HCT116 (cell line): ENCODE measurements at regions not wholly inside any gene's neighbourhood (a gene's known extent, or its start where the extent isn't known, plus 50 kb on each side); places are given as distances from the start of the nearest gene placed in this dataset.

Source experiments
- ATAC-seq: fragments of 200-7000 bp; cut with Tn5 transposase; 2 replicates; pipeline ENCODE4 v1.9.1; 2020; ENCODE audit warnings: mild to moderate bottlenecking, moderate library complexity
- BruUV-seq: library from RNA; stranded (reverse); fragments of 400-500 nt; replicated peaks from 2 replicates; lab custom pipeline; 2021; lab: Mats Ljungman, UMichigan
- CTCF ChIA-PET: fragments of 300-600 bp; sonication (Branson Sonifier 250); formaldehyde crosslinking; loops from one replicate; lab custom pipeline; 2021; ENCODE audit warnings: antibody characterized with exemption; lab: Charles Lee
- POLR2A ChIA-PET: fragments of 300-600, 350-600 bp; sonication (Branson Sonifier 250); formaldehyde crosslinking; loops from one replicate; lab custom pipeline; 2021; ENCODE audit warnings: antibody characterized with exemption; lab: Charles Lee
- RAD21 ChIA-PET, 2 experiments: fragments of 300-600 bp; sonication (Branson Sonifier 250); formaldehyde crosslinking; loops; one replicate each; lab custom pipeline; 2023; ENCODE audit warnings: low total read pairs in 2 of 2; ENCODE audit not compliant: uncharacterized antibody in 2 of 2, unreplicated experiment in 2 of 2, low non-redundant PET in 1 of 2; lab: Charles Lee
- DNase-seq: peaks from one replicate; pipeline ENCODE4 v3.0.0-alpha.2; 2010; ENCODE audit warnings: low read depth, low spot score
- H2AFZ ChIP-seq: fragments of 200-600 bp; shearing (Covaris generic), sonication (generic); 2 replicates; pipeline ENCODE4 v1.6.1; 2017; ENCODE audit warnings: low read depth, mixed run types, mixed read lengths, antibody characterized with exemption, low read length; ENCODE audit not compliant: poor library complexity, severe bottlenecking
- H3K27ac ChIP-seq: 2 replicates; pipeline ENCODE4 v1.5.1; 2012; ENCODE audit warnings: low read depth, low read length
- H3K27me3 ChIP-seq: fragments of 200-600 bp; sonication (generic); 2 replicates; pipeline ENCODE4 v1.6.1; 2016; ENCODE audit warnings: mixed run types, low read length, mixed read lengths; ENCODE audit not compliant: insufficient read depth
- H3K36me3 ChIP-seq, 2 experiments: fragments of 200-500 bp in 1 of 2; fragments of 200-600 bp in 1 of 2; sonication (Bioruptor generic) in 1 of 2; sonication (generic) in 1 of 2; 2 replicates each; pipeline versions ENCODE4 v1.5.1 to v1.6.1; 2014 to 2016; ENCODE audit warnings: low read length in 2 of 2, inconsistent platforms in 1 of 2, mixed read lengths in 1 of 2, mixed run types in 1 of 2; ENCODE audit not compliant: insufficient read depth in 2 of 2, control insufficient read depth in 1 of 2
- H3K4me1 ChIP-seq, 2 experiments: fragments of 200-600 bp in 1 of 2; sonication (generic) in 1 of 2; 2 replicates each; pipeline versions ENCODE4 v1.5.1 to v1.6.1; 2012 to 2017; ENCODE audit warnings: low read length in 2 of 2, inconsistent platforms in 1 of 2, mild to moderate bottlenecking in 1 of 2, mixed read lengths in 1 of 2, mixed run types in 1 of 2, moderate library complexity in 1 of 2; ENCODE audit not compliant: insufficient read depth in 2 of 2, control insufficient read depth in 1 of 2
- H3K4me2 ChIP-seq: fragments of 200-600 bp; sonication (generic); 2 replicates; pipeline ENCODE4 v1.6.1; 2017; ENCODE audit warnings: mixed run types, low read length, mixed read lengths
- H3K4me3 ChIP-seq, 2 experiments: fragments of 200-600 bp in 1 of 2; sonication (generic) in 1 of 2; replicated peaks in 1 of 2; 2 replicates each; pipeline ENCODE4 v1.5.1; 2011 to 2016; ENCODE audit warnings: low read length in 2 of 2, control low read depth in 1 of 2, low read depth in 1 of 2, mild to moderate bottlenecking in 1 of 2, mixed read lengths in 1 of 2, mixed run types in 1 of 2
- H3K79me2 ChIP-seq: fragments of 200-600 bp; sonication (generic); 2 replicates; pipeline ENCODE4 v1.6.1; 2017; ENCODE audit warnings: mild to moderate bottlenecking, mixed run types, low read length, moderate library complexity, mixed read lengths; ENCODE audit not compliant: insufficient read depth
- H3K9ac ChIP-seq: fragments of 200-600 bp; sonication (generic); 2 replicates; pipeline ENCODE4 v1.6.1; 2016; ENCODE audit warnings: low read length, mixed read lengths
- H3K9me2 ChIP-seq: fragments of 200-600 bp; sonication (generic), shearing (Covaris generic); 2 replicates; pipeline ENCODE4 v1.6.1; 2017; ENCODE audit warnings: mixed run types, mild to moderate bottlenecking, moderate library complexity; ENCODE audit not compliant: insufficient read depth
- H3K9me3 ChIP-seq, 2 experiments: fragments of 200-500 bp in 1 of 2; fragments of 200-600 bp in 1 of 2; sonication (Bioruptor generic) in 1 of 2; sonication (generic) in 1 of 2; 2 replicates each; pipeline ENCODE4 v1.6.1; 2014 to 2017; ENCODE audit warnings: low read length in 2 of 2, mixed read lengths in 2 of 2, inconsistent platforms in 1 of 2, low read depth in 1 of 2, mild to moderate bottlenecking in 1 of 2, mixed run types in 1 of 2, moderate library complexity in 1 of 2; ENCODE audit not compliant: control insufficient read depth in 1 of 2, insufficient read depth in 1 of 2
- H4K20me1 ChIP-seq: fragments of 200-600 bp; sonication (generic), shearing (Covaris generic); 2 replicates; pipeline ENCODE4 v1.6.1; 2017; ENCODE audit warnings: mixed run types, mild to moderate bottlenecking, moderate library complexity; ENCODE audit not compliant: insufficient read depth
- ATF3 ChIP-seq: IDR thresholded peaks from 2 replicates; pipeline ENCODE4 v1.6.1; 2012
- CBX3 ChIP-seq: IDR thresholded peaks from 2 replicates; pipeline ENCODE4 v1.6.1; 2012; ENCODE audit warnings: low read depth
- EGR1 ChIP-seq: IDR thresholded peaks from 2 replicates; pipeline ENCODE4 v1.6.1; 2012; ENCODE audit warnings: low read depth
- ELF1 ChIP-seq: IDR thresholded peaks from 2 replicates; pipeline ENCODE4 v1.6.1; 2012; ENCODE audit warnings: low read depth, borderline replicate concordance
- EZH2phosphoT487 ChIP-seq: fragments of 200-600 bp; IDR thresholded peaks from 2 replicates; pipeline ENCODE4 v1.6.1; 2018; ENCODE audit warnings: antibody characterized with exemption, borderline replicate concordance
- JUND ChIP-seq: IDR thresholded peaks from 2 replicates; pipeline ENCODE4 v1.6.1; 2012
- POLR2A ChIP-seq: IDR thresholded peaks from 2 replicates; pipeline ENCODE4 v1.7.0; 2011; ENCODE audit warnings: borderline replicate concordance; ENCODE audit not compliant: insufficient read depth, insufficient read length; ENCODE audit errors: extremely low read depth
- REST ChIP-seq: IDR thresholded peaks from 2 replicates; pipeline ENCODE4 v1.6.1; 2012; ENCODE audit warnings: low read depth
- SP1 ChIP-seq: IDR thresholded peaks from 2 replicates; pipeline ENCODE4 v1.6.1; 2012; ENCODE audit warnings: low read depth
- SRF ChIP-seq: IDR thresholded peaks from 2 replicates; pipeline ENCODE4 v1.6.1; 2012; ENCODE audit warnings: low read depth
- TCF7L2 ChIP-seq: IDR thresholded peaks from 2 replicates; pipeline ENCODE4 v1.7.0; 2011; ENCODE audit warnings: borderline replicate concordance, inconsistent platforms; ENCODE audit not compliant: insufficient read depth, insufficient read length; ENCODE audit errors: extremely low read depth
- YY1 ChIP-seq: IDR thresholded peaks from 2 replicates; pipeline ENCODE4 v1.6.1; 2011; ENCODE audit warnings: low read length, low read depth, moderate library complexity, mild to moderate bottlenecking; ENCODE audit not compliant: insufficient replicate concordance; ENCODE audit errors: extremely low read depth
- ZBTB33 ChIP-seq: IDR thresholded peaks from 2 replicates; pipeline ENCODE4 v1.6.1; 2011; ENCODE audit warnings: mild to moderate bottlenecking, low read length, moderate library complexity; ENCODE audit not compliant: insufficient replicate concordance; ENCODE audit errors: extremely low read depth
- ZNF274 ChIP-seq: fragments of 200-500 bp; sonication (Bioruptor generic); IDR thresholded peaks from 2 replicates; pipeline ENCODE4 v1.6.1; 2014; ENCODE audit warnings: mild to moderate bottlenecking, low read depth, low read length, inconsistent platforms
- intact Hi-C: fragments of 100-400 bp; cut with micrococcal nuclease; formaldehyde crosslinking; loops from 2 replicates; pipeline ENCODE4 v1.10.0; 2022
- TF ChIP-seq, protein P1 (sequence below): IDR thresholded peaks from 2 replicates; pipeline ENCODE4 v1.6.1; 2012
- TF ChIP-seq, protein P2 (sequence below), 3 experiments: fragments of 200-600 bp in 1 of 3; sonication (generic) in 1 of 3; IDR thresholded peaks in 2 of 3; conservative IDR thresholded peaks in 1 of 3; 2 replicates each; pipeline ENCODE4 v1.5.1; 2012 to 2017; ENCODE audit warnings: low read depth in 2 of 3, low read length in 2 of 3, antibody characterized with exemption in 1 of 3, borderline replicate concordance in 1 of 3, control low read depth in 1 of 3, mild to moderate bottlenecking in 1 of 3, mixed read lengths in 1 of 3, mixed run types in 1 of 3, moderate library complexity in 1 of 3; ENCODE audit not compliant: insufficient read depth in 1 of 3

DNA sequence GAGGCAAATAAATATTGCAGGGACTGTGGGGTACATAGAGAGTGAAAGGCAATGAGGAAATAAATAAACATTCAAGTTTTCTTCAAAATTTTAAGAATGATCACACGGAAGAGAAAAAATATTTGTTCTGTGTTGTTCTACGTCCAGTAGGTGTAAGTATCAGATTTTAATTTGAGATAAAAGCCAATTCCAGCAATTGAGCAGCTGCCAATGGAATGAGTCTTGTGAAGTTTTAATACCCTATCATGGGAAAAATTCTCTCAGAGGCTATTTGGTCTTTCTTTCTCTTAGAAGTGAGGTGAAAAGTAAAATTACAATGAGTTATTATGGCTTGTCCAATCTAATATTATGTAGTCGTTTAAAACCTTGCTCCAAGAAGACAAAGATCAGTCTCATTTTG, 195.7 kb upstream of the CITED2 start:
- H4K20me1 ChIP-seq, result no peaks in the 10 kb centered on the region
- ChIA-PET POLR2A (no interaction called here), RAD21 (no interaction called here), CTCF (no interaction called here)
- H3K4me1 ChIP-seq, result peaks cover 16 to 33% of the 10 kb centered on the region in 2 experiments
- no peaks in the 10 kb centered on the region for H3K9me2 ChIP-seq
- H3K9me3 ChIP-seq, result no peaks in the 10 kb centered on the region
- no peaks in the 10 kb centered on the region for H3K36me3 ChIP-seq
- H3K27ac ChIP-seq, result no peak overlapping the region
- intact Hi-C loops, result no loop called here
- peak overlapping the region; percentile 68 for H3K4me2 ChIP-seq
- no peak for ATAC-seq
- H3K27me3 ChIP-seq, result no peaks in the 10 kb centered on the region
- H2AFZ ChIP-seq, result peak overlapping the region; percentile 89
- DNase-seq, result no peak
- BruUV-seq, result no TSS peak
- no peak overlapping the region; the same call in 1 of the 2 replicates for H3K9ac ChIP-seq
- TF ChIP-seq, protein P1, sequence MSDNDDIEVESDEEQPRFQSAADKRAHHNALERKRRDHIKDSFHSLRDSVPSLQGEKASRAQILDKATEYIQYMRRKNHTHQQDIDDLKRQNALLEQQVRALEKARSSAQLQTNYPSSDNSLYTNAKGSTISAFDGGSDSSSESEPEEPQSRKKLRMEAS, result no peak
- TF ChIP-seq CBX3, result no peak
- no peak for TF ChIP-seq ATF3
- TF ChIP-seq, protein P2, sequence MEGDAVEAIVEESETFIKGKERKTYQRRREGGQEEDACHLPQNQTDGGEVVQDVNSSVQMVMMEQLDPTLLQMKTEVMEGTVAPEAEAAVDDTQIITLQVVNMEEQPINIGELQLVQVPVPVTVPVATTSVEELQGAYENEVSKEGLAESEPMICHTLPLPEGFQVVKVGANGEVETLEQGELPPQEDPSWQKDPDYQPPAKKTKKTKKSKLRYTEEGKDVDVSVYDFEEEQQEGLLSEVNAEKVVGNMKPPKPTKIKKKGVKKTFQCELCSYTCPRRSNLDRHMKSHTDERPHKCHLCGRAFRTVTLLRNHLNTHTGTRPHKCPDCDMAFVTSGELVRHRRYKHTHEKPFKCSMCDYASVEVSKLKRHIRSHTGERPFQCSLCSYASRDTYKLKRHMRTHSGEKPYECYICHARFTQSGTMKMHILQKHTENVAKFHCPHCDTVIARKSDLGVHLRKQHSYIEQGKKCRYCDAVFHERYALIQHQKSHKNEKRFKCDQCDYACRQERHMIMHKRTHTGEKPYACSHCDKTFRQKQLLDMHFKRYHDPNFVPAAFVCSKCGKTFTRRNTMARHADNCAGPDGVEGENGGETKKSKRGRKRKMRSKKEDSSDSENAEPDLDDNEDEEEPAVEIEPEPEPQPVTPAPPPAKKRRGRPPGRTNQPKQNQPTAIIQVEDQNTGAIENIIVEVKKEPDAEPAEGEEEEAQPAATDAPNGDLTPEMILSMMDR (IDR thresholded peaks at IDR 0.05 in 2 of 3, conservative IDR thresholded peaks at IDR 0.05 in 1 of 3; ENCODE audit: borderline replicate concordance in 1 of 3, insufficient read depth in 1 of 3, low read depth in 2 of 3, low read length in 2 of 3), result no peak
- TF ChIP-seq SRF, result no peak
- no peak for TF ChIP-seq JUND
- no peak for TF ChIP-seq ZNF274
- no peak for TF ChIP-seq REST
- no peak for TF ChIP-seq ELF1
- no peak for TF ChIP-seq ZBTB33
- TF ChIP-seq EZH2phosphoT487, result no peak
- TF ChIP-seq SP1, result no peak
- TF ChIP-seq EGR1, result no peak
- no peak for TF ChIP-seq TCF7L2
- no peak for TF ChIP-seq POLR2A
- no peak for TF ChIP-seq YY1
- TF ChIP-seq, all 23 proteins: peak for 0
- Histone ChIP-seq H3K4me3 (no peak overlapping the region), H3K79me2 (no peaks in the 10 kb centered on the region)
